Gastroesophageal sphincter (tissue), 3 donors: ENCODE measurements at regions not wholly inside any gene's neighbourhood (a gene's known extent, or its start where the extent isn't known, plus 50 kb on each side); places are given as distances from the start of the nearest gene placed in this dataset.
"Not testable (repeated sequence)": the region's sequence is repeated elsewhere in the genome, so short reads cannot be mapped to it uniquely, and the experiment has no call there.

Experiments used
- EP300 ChIP-seq: sonication (generic); formaldehyde crosslinking; IDR thresholded peaks from one replicate; pipeline ENCODE4 v1.6.1; 2017; ENCODE audit warnings: antibody characterized with exemption, mild to moderate bottlenecking
- POLR2A ChIP-seq, 2 donors: fragments of 450-650 bp; IDR thresholded peaks; one replicate each; pipeline ENCODE4 v1.6.1; 2017; ENCODE audit warnings: antibody characterized with exemption in 2 of 2, mild to moderate bottlenecking in 2 of 2, moderate library complexity in 1 of 2
- POLR2AphosphoS5 ChIP-seq: sonication (generic); formaldehyde crosslinking; IDR thresholded peaks from one replicate; pipeline ENCODE4 v1.6.1; 2017; ENCODE audit warnings: antibody characterized with exemption
- TF ChIP-seq, protein P1 (sequence below), 4 experiments: fragments of 200-600 bp in 2 of 4; fragments of 450-650 bp in 2 of 4; sonication (generic) in 1 of 4; IDR thresholded peaks; one replicate each; pipeline ENCODE4 v1.5.1; 2017 to 2019; ENCODE audit warnings: antibody characterized with exemption in 4 of 4, mild to moderate bottlenecking in 2 of 4, moderate library complexity in 2 of 4

GRCh38 chr9:41352390-41352789, 163.3 kb upstream of the ZNG1F start:
- TF ChIP-seq POLR2AphosphoS5; POLR2A (IDR thresholded peaks at IDR 0.05); EP300: not testable (repeated sequence)
- TF ChIP-seq, protein P1, sequence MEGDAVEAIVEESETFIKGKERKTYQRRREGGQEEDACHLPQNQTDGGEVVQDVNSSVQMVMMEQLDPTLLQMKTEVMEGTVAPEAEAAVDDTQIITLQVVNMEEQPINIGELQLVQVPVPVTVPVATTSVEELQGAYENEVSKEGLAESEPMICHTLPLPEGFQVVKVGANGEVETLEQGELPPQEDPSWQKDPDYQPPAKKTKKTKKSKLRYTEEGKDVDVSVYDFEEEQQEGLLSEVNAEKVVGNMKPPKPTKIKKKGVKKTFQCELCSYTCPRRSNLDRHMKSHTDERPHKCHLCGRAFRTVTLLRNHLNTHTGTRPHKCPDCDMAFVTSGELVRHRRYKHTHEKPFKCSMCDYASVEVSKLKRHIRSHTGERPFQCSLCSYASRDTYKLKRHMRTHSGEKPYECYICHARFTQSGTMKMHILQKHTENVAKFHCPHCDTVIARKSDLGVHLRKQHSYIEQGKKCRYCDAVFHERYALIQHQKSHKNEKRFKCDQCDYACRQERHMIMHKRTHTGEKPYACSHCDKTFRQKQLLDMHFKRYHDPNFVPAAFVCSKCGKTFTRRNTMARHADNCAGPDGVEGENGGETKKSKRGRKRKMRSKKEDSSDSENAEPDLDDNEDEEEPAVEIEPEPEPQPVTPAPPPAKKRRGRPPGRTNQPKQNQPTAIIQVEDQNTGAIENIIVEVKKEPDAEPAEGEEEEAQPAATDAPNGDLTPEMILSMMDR (IDR thresholded peaks at IDR 0.05) = not testable (repeated sequence)
